Middle frontal gyrus (tissue), 1 donor: ENCODE measurements at regions not wholly inside any gene's neighbourhood (a gene's known extent, or its start where the extent isn't known, plus 50 kb on each side); places are given as distances from the start of the nearest gene placed in this dataset.

Experiments used
- DNase-seq: peaks from one replicate; pipeline ENCODE4 v3.0.0-alpha.2; 2015; ENCODE audit warnings: low spot score; ENCODE audit errors: extremely low spot score

DNA sequence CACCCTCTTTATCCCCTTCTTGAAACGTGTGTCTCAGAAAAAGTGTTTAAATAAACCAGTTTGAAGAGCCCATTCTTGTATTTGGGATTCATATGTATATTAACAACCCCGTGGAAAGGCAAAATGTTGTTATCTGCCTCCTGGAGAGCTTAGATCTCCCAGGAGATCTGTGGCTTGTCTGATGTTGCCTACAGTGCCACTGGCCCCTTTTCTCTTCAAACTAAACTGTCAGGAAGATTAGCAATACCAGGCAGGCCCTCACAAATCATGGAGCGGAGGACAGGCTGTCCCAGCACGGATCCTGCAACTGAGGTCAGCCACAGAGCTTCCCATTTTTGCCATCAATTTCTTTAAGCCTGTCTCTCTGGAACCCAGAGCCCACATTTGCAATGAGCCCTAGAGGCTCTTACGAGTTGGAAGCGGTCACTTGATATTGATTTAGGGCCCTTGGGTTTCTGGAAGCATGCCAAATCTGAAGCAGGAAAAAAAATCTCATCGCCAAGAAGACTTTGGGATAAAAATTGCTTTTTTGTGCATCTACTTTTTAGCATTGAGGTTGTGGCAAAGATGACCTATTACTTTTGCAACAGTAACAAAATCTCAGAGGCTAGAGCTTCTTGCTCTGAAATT, 234.1 kb downstream of the OPA1 start:
- no peak for DNase-seq

DNA sequence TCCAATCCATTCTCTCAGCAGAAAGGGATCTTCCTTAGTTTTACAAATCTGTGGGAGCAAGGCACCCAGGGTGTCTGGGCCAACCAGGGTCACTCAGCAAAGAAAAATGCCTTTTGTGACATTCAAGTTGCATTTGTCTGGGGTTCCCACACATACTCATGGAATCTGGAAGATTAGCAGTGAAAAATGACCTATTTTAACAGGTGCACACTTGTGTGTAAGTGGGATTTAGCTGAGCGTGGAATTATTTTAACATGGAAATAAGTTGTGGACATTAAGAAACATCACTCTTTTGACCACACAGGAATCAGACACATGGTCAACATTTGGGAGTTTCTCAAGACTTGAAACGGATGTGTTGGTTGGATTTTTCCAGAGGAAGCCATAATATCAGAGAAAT, 234.9 kb downstream of the OPA1 start:
- no peak for DNase-seq

DNA sequence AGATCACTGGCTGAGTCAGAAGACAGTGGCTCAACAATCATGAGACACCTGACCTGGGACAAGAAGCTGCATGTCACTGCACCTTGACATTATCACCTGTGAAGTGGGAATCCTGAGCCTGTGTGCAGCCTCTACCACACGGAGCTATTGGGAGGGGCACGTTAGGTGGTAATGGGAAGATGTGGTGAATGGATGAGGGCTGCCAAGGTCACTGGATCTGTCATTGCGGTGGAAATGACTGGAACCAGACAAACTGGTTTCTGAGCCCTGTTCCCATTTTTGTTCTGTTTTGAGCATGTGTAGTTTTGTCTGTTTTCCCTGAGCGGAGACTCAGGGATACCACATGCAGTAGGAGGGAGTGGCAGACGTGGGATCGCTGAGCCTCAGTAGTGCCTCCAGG, 235.5 kb downstream of the OPA1 start:
- DNase-seq = no peak

DNA sequence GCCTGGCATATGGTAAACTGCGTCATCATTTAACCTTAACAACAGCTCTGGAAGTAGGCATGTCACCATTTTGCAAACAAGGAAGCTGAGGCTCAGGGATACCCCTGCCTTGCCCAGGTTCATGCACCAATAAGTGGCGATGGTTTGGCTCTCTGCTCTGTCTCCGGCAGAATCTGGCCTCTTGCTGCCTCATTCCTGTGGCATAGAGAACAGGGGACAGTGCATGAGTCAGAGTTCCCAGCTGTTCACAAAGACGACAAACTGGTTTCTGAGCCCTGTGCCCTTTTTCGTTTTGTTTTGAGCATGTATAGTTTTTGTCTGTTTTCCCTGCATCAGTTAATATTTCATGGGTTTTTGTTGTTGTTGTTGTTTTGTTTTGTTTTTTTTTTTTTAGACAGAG, 236.8 kb downstream of the OPA1 start:
- DNase-seq = no peak

DNA sequence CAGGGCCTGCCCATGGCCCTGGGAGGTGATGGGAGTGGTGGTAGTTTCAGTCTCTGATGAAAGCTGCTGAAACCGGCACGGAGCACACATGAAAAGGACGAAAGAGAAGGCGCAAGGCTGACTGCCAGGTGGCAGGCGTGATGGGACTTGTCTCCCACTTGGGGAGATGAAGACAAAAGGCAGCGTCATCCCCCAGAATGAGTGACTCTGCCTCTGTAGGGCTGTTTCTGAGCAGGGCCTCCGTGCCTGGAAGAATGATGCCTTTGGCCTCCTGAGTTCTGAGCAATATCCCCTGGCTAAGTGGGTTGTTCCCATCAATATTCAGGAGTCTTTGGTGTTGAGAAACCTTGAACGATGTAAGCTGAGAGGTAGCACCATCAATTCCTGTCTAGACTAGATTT, 237.8 kb downstream of the OPA1 start:
- DNase-seq = no peak

DNA sequence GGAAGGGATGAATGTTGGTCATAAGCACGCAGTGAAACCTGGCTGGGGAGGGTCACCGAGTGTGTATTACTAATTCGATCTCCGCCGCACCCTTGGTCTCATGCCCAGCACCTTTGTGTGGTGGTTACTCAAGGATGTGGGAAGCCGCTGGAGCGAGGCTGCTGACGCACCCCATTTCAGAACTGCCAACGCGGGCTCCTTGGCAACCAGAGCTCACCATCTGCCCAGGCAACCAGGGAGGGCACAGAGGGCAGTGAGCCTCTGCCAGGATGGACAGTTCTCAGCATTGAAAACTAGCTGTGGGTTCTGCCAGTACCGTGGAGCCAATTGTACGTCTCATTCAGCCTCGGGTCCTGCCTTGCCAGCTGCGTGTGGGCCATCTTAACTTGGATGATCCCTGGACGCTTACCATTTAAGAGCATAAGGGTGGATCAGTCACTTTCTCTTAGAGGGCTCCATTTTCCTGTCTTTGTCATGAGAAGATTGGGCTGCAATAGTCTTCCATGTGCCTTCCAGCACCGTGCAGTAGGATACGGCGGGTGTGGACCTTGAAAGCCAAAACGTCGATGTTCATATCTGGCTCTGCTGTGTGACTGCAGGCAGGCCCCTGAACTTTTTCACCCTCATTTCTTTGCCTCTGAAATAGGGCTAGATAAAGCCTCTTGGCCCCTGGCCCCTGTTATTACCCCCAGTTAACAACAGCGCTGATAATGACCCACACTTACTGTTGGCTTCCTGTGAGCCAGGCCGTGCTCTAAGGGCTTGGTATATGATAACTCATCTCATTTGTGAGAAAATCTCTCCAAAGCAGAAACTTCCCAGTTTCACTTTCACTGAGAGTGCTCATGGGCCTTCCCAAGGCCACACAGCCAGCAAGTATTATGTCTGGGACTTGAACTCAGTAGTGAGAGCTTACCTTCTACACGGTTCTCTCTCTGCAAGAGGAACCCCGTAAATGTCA, 238.8 kb downstream of the OPA1 start:
- DNase-seq = no peak

DNA sequence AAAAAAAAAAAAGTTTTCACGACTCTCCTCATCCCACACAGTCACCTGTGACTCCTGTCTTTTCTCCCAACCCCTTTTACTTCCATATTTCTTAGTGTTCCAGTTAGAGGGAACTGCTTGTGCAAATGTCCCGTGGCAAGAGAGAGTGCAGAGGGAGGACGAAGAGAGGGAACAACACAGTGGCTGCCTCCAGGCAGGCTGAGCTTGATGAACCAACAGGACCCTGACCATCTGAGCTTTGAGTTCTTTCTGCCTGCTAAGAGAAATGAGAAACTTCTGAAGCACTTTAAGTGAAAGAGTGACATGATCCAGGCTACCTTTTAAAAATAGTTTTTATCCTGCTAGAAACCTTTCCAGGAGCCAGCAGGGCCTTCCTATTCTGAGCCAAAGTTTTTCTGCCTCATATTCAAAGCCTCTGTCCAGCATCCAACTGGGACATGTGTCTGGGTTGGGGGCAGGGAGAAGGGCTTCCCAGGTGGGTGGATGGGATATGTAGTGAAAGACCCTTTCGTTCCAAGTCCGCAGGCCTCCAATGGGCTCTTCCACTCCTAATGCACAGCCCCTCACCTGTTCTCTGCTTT, 239.9 kb downstream of the OPA1 start:
- no peak for DNase-seq

DNA sequence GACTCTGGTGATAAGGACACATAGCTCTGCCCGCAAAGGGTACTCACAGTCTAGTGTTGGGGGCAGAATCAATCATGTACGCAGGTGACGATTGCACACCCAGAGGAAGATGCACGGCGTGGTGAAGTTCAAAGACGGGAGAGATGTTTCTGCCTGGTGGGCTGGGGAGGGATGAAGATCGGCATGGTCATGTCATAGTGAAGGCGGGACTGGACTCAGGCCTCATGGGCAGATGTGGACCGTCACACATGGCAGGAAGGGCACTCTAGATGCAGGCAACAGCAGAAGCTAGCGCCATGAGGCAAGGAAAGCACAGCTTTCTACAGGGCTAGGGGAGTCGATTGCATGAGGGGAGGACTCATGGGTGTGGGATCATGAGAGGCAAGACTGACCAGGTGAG, 240.6 kb downstream of the OPA1 start:
- no peak for DNase-seq

DNA sequence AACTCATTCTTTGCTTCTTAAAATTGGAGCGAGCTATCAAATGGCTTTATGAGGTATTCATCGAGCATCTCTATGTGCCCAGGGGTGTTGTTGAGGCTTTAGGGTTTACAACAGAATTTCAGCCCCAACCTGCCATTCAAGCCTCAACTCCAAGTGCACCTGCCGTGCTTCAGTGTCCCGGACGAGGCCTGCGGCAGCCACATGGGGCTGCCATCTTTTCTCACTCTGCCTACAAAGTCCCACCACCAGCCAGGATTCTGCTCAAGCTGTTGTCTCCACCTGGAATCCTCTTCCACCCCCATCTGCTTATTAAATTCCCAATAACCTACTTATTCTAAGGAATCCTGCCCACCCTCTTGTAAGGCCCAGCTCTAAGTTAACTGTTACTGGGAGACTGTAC, 242.4 kb downstream of the OPA1 start:
- no peak for DNase-seq

DNA sequence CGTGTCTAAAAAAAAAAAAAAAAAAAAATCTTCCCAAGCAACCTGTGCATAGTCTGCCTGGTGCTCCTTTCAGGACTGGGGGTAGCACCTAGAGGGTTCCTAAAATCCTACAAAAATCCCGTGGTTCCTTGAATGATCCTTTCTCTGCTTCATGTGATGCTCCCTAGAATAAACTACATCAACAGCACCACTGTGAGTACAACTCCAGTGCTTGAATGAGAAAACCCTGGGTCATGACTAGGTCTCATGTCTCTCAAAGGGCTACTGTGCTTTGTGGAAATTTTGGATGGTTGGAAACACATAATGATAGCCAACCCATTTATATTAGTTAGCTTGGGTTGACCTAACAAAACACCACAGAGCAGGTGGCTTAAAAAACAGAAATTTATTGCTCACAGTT, 243.5 kb downstream of the OPA1 start:
- DNase-seq = no peak

DNA sequence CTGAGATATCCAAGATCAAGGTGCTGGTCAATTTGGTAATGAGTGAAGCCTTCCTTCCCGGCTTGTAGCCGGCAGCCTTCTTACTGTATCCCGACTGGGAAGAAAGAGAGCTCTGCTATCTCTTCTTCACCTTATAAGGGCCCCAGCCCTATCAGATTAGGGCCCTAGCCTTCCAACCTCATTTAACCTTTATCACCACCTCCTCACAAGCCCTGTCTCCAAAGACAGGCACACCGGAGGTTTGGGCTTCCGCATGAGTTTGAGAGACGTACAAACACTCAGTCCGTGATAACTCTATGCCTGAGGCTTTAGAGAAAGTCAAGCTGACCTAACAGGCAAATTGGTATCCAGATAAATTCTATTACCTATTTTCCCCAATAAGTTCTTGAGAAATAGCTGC, 243.9 kb downstream of the OPA1 start:
- no peak for DNase-seq

DNA sequence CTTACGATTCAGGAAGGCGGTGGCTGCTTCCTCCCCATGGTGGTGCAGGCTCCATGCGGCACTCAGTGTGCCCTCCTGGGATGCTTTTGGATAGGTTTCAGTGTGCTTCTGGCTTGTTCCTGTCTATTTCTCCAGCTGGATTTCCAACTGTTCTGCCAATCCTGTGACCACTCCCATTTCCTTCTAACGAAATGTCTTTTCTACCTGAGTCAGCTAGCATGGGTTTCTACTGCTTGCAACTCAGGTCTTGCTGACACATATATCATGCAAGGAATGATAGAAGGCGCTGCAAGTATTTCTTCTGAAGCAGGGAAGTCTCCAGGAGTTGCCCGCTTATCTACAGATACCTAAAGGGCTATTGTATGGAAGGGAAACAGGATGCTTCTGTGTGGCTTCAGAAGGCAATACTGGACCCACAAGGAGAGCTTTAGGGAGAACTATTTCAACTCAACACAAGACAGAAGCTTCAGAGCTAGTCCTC, 244.4 kb downstream of the OPA1 start:
- DNase-seq = no peak

DNA sequence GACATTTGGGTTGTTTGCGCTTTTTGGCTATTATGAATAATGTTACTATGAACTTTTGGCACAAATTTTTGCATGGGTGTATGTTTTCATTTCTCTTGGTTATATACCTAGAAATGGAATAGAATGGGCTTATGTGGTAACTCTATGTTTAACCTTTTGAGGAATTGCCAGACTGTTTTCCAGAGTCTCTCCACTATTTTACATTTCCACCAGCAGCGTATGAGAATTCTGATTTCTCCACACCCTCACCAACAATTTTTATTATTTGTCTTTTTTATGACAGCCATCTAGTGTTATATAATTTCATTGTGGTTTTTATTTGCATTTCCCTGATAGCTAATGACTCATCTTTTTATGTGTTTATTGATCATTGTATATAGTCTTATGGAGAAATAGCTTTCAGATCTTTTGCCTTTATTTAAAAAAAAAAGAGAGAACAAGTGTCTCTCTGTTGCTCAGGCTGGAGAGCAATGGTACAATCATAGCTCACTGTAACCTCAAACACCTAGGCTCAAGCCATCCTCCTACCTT, 247.2 kb downstream of the OPA1 start:
- no peak for DNase-seq

DNA sequence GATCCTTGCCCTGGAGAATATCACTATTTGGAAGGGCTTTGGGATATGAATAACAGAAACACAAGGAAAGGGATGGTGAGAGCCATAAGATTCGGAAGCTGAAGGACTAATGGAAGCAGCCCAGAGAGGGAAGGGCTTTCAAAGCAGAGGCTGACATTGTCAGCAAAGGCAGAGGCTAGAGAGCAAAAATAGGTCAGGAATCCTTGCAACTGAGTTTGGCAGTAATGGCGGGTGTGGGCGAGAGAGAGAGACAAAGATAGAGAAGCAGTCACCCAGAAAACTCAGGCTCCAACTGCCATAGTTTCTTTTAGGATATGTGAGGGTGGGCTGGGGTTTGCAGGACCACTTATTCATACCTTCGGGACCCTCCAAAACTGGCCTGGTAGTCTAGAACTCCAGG, 248.6 kb downstream of the OPA1 start:
- no peak for DNase-seq

DNA sequence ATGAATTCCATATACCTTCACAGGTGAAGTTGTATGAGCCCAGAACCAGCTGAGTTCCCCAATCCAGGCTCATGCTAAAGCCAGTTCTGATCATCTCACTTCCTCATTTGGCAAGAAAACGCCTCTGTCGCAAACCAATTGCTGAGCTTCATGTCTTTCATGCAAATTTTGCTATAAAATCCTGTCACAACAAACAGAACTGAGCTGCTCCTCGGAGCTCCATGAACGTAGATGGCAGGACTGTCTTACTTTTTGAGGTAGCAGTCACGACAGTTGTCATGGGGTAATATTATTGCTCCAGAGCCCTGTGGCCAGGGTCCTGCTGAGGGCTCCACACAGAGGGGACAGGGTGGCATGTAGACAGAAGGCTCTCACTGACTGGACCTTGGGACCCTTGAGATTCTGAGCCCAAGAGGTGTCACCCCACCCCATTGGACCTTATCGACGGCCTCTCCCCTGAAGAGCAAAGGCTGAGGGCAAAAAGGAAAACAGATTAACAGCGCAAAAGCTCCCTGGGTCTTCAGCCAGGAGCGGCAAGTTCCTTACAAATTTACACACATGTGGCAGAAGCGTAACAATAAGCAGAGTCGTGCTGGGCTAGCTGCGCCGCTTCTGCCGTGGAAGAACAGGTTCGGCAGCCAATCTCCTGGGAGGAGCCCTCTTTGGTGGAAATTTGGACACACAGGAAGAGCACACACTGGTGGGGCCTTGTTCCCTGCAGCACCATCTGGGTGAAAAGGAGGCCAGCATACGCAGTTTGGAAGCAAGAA, 249.2 kb downstream of the OPA1 start:
- no peak for DNase-seq

DNA sequence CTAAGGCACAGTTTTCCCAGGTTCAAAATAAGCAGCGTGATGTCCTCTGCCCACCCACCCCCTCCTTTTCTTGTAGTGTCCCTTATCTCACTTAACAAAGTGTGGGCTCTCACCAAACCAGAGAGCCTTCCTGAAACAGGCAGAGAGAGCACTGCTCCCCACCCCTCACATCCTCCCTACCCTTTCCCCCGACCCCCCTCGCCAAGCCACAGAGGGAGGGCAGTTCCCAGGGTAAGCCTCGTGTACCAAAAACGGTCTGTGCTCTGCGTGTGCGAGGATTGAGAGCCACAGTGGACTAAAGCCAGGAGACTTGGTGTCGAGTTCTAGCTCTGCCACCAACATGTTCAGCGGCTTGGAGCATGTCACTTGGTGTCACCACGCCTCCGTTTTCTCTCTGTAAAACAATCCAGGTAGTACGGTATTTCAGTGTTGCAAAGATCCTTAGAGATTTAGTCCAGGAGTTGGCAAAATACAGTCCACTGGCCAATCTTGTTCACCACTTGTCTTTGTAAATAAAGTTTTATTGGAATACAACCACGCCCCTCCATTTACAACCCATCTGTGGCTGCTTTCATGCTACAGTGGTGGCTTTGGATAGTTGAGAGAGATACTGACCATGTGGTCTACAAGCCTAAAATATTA, 249.9 kb downstream of the OPA1 start:
- DNase-seq = no peak

DNA sequence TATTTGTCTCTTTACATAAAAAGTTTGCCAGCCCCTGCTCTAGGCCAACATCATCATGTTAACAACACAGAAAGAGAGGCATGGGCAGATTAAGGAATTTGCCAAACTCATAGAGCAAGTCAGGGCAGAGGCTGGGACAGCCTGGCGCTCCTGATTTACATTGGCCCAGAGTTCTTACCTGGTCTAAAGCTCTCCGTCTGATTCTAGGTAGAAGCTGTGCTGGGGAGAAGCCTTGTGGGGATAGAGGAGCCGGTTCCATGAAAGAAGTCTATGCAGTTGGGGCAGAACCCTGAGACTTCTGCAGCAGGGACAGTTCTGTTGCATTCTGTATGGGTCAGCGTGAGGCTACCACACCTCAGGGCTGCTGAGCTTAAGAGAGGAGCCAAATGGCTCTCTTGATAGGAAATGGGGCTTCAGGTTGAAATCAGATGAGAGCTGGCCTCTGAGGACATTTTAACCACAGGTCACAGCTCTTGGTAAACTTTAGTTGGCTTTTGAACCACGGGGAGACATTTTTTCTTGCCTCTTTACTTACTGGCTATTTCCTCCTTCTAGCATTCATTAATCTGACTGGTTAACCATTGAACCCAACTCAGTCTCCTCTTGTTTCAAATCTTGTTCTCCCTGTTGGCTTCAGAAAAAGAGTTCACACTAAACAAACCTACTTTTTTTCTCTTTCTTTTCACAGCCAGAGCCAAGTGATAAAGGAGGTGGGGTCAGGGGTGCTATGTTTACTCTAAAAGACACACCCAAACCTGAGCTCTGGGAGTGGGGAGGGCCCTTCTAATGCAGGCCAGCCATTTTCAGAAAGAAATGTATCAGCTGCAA, 250.7 kb downstream of the OPA1 start:
- DNase-seq = no peak

DNA sequence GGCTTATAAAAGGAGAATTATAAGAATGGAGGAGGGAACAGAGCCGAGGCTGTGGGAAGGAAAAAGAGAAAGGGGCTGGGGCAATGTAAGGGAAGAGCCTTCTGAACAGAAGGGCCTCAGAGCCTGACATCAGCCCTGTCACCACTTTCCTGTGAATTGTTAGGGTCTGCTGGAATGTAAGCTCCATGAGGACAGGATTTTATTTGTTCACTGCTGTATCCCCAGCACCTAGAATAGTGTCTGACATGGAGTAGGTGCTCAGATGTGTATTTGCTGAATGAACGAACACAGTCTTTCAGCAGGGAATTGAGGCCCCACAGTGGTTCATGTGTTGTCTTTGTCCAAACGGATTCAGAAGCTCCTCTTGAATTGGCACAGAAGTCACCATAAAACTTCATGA, 251.5 kb downstream of the OPA1 start:
- no peak for DNase-seq

DNA sequence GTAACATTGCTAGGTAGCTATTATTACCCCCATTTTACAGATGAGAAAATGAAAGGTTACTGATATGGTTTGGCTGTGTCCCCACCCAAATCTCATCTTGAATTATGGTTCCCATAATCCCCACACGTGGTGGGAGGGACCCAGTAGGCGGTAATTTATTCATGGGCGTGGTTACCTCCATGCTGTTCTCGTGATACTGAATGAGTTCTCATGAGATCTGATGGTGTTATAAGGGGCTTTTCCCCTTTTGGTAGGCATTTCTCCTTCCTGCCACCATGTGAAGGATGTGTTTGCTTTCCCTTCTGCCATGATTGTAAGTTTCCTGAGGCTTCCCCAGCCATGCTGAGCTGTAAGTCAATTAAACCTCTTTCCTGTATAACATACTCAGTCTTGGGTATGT, 252.1 kb downstream of the OPA1 start:
- DNase-seq = no peak

DNA sequence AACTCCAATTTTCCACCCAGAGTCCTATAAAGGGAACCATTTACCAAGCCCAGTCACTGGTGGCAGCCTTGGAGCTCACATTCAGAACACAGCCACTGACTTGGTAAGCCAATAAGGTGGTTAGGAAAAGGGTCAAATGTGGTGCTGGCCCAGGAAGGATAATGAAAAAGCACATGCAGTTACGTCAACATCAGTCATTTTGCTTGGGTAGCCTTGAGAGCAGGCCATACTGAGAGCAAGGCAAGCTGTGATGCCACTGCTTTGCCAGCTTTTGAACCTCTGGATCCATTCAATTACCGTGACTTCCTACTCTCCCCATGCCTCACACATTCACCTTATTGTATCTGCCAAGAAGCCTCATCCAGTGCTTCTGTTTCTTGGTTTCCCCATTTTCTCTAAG, 253.6 kb downstream of the OPA1 start:
- DNase-seq = no peak
